ENCODE measurements at regions not wholly inside any gene's neighbourhood (a gene's known extent, or its start where the extent isn't known, plus 50 kb on each side); places are given as distances from the start of the nearest gene placed in this dataset.

DNA sequence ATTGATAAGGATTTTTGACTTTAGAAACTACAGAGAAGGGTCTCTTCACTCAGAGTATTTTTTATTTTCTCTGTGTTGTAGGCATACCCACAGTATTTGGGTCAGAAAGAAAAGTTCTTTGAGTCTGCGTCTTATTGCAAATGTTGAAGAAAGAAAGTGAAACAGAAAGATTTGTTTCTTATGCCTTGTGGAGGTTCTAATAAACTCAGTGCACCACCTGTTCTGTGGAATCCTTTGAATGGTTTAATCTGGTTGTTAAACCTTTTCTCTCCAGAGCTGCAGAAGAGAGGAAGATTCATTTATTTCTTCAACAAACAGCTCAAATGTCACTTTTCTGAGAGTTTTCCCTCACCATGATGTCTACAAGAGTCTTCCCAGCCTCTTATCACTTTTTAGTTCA, 146.6 kb upstream of the PLEKHG7 start:
- TF ChIP-seq, protein P1, sequence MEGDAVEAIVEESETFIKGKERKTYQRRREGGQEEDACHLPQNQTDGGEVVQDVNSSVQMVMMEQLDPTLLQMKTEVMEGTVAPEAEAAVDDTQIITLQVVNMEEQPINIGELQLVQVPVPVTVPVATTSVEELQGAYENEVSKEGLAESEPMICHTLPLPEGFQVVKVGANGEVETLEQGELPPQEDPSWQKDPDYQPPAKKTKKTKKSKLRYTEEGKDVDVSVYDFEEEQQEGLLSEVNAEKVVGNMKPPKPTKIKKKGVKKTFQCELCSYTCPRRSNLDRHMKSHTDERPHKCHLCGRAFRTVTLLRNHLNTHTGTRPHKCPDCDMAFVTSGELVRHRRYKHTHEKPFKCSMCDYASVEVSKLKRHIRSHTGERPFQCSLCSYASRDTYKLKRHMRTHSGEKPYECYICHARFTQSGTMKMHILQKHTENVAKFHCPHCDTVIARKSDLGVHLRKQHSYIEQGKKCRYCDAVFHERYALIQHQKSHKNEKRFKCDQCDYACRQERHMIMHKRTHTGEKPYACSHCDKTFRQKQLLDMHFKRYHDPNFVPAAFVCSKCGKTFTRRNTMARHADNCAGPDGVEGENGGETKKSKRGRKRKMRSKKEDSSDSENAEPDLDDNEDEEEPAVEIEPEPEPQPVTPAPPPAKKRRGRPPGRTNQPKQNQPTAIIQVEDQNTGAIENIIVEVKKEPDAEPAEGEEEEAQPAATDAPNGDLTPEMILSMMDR (IDR thresholded peaks at IDR 0.05): no peak
- no peak for TF ChIP-seq POLR2A (IDR thresholded peaks at IDR 0.05)

All from thyroid gland (tissue), 4 donors.